Smooth muscle cell (in vitro differentiated cells): ENCODE measurements at regions not wholly inside any gene's neighbourhood (a gene's known extent, or its start where the extent isn't known, plus 50 kb on each side); places are given as distances from the start of the nearest gene placed in this dataset.

Source experiments
- DNase-seq: peaks from one replicate; lab custom pipeline; 2025; ENCODE audit not compliant: unreplicated experiment; lab: John Stamatoyannopoulos, UW
- H2AFZ ChIP-seq: fragments of 200-600 bp; sonication (generic); 2 replicates; pipeline ENCODE4 v1.6.0; 2016; ENCODE audit warnings: antibody characterized with exemption, low read depth, mild to moderate bottlenecking
- H3F3A ChIP-seq: fragments of 200-600 bp; sonication (generic); 2 replicates; pipeline ENCODE4 v1.6.0; 2017; ENCODE audit warnings: antibody characterized with exemption, low read depth
- H3K27ac ChIP-seq: fragments of 200-600 bp; sonication (generic); 2 replicates; pipeline ENCODE4 v1.5.1; 2016; ENCODE audit warnings: low read depth, mild to moderate bottlenecking
- H3K27me3 ChIP-seq: fragments of 200-600 bp; sonication (generic); 2 replicates; pipeline ENCODE4 v1.6.1; 2016; ENCODE audit warnings: low read depth, mild to moderate bottlenecking
- H3K36me3 ChIP-seq: fragments of 200-600 bp; sonication (generic); 2 replicates; pipeline ENCODE4 v1.5.1; 2016; ENCODE audit warnings: low read depth
- H3K4me1 ChIP-seq: fragments of 200-600 bp; sonication (generic); 2 replicates; pipeline ENCODE4 v1.5.1; 2016; ENCODE audit warnings: low read depth
- H3K4me2 ChIP-seq: fragments of 200-600 bp; sonication (generic); 2 replicates; pipeline ENCODE4 v1.6.0; 2016; ENCODE audit warnings: mild to moderate bottlenecking
- H3K4me3 ChIP-seq: fragments of 200-600 bp; sonication (generic); 2 replicates; pipeline ENCODE4 v1.5.1; 2016; ENCODE audit warnings: mild to moderate bottlenecking
- H3K79me2 ChIP-seq: fragments of 200-600 bp; sonication (generic); 2 replicates; pipeline ENCODE4 v1.6.0; 2016; ENCODE audit warnings: low read depth, mild to moderate bottlenecking
- H3K9ac ChIP-seq: fragments of 200-600 bp; sonication (generic); 2 replicates; pipeline ENCODE4 v1.6.0; 2016; ENCODE audit warnings: low read depth
- H3K9me3 ChIP-seq: fragments of 200-600 bp; sonication (generic); replicated peaks from 2 replicates; pipeline ENCODE4 v1.5.1; 2016; ENCODE audit warnings: low read depth
- H4K20me1 ChIP-seq: fragments of 200-600 bp; sonication (generic); 2 replicates; pipeline ENCODE4 v1.6.0; 2016; ENCODE audit warnings: low read depth
- WGBS: methylation state at CpG from one replicate; pipeline ENCODE4 v1.1.7; 2016; ENCODE audit warnings: low lambda C conversion rate; 5-methylcytosine and 5-hydroxymethylcytosine counted together
- TF ChIP-seq, protein P1 (sequence below): fragments of 200-600 bp; sonication (generic); IDR thresholded peaks from 2 replicates; pipeline ENCODE4 v1.5.1; 2017; ENCODE audit warnings: borderline replicate concordance, mild to moderate bottlenecking, antibody characterized with exemption; ENCODE audit not compliant: insufficient read depth, poor library complexity, severe bottlenecking

DNA sequence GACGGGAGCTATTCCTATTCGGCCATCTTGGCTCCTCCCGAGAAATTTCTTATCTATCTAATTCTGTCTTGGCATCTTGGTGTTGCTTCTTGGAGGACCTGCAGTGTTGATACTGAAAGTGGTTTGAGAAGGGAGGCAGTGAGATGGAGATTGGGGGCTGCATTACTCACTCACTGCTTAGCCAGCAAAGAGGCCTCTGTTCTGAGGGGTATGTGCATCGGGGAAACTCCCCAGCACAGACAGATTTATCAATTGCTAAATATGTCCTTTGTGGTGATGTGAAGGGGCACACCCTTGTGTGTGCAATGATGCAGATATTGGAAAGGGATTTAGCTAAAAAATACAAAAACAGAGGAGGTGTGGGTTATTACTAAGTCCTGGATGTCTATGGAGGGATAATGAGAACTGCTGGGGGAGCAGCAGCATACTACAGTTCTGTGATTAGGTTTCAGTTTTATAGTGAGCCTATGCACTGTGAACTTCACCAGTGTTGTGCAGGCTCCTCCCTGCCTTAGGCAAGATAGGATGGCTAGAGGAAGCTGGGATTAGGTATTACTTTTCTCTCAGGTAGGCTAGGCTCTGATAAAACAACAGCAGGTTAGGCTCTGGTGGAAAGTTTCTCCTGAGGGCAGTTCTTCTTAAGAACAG is 279.0 kb downstream of the HS3ST1 start:
- no peak overlapping the region for H3K4me3 ChIP-seq
- H3K9ac ChIP-seq, result no peak overlapping the region
- no peak for DNase-seq
- no peak overlapping the region for H3K27ac ChIP-seq
- H3K4me1 ChIP-seq, result no peaks in the 10 kb centered on the region
- no peaks in the 10 kb centered on the region for H4K20me1 ChIP-seq
- 90% methylated on average over 4 of the region's 4 CpGs for WGBS
- H3K9me3 ChIP-seq, result no peaks in the 10 kb centered on the region
- H3K79me2 ChIP-seq, result no peaks in the 10 kb centered on the region
- TF ChIP-seq, protein P1, sequence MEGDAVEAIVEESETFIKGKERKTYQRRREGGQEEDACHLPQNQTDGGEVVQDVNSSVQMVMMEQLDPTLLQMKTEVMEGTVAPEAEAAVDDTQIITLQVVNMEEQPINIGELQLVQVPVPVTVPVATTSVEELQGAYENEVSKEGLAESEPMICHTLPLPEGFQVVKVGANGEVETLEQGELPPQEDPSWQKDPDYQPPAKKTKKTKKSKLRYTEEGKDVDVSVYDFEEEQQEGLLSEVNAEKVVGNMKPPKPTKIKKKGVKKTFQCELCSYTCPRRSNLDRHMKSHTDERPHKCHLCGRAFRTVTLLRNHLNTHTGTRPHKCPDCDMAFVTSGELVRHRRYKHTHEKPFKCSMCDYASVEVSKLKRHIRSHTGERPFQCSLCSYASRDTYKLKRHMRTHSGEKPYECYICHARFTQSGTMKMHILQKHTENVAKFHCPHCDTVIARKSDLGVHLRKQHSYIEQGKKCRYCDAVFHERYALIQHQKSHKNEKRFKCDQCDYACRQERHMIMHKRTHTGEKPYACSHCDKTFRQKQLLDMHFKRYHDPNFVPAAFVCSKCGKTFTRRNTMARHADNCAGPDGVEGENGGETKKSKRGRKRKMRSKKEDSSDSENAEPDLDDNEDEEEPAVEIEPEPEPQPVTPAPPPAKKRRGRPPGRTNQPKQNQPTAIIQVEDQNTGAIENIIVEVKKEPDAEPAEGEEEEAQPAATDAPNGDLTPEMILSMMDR, result no peak
- no peak overlapping the region for H3K4me2 ChIP-seq
- no peak overlapping the region for H2AFZ ChIP-seq
- no peaks in the 10 kb centered on the region for H3F3A ChIP-seq
- H3K36me3 ChIP-seq, result no peaks in the 10 kb centered on the region
- H3K27me3 ChIP-seq, result no peaks in the 10 kb centered on the region

DNA sequence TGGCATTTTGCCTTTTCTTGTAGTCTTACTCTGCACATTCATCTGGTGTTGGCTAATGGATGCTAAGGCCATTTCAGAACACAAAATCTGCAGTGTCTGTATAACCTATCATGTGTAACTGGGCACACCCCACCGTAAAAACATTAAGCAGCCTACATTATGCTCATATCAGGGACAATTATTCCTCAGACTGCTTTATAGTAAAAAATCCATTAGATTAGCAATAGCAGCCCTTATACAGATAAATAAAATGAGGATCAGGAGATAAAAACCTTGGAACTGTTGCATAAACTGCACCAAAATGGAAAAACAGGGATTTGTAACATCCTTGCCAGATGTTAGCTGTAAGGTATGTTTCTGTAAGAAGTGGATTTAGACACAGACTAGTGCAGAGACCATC is 288.8 kb downstream of the HS3ST1 start:
- H3K27ac ChIP-seq, result no peak overlapping the region
- H3K9me3 ChIP-seq, result no peaks in the 10 kb centered on the region
- H3K4me2 ChIP-seq, result no peak overlapping the region
- DNase-seq, result no peak
- no peak overlapping the region for H3K9ac ChIP-seq
- H3K27me3 ChIP-seq, result no peaks in the 10 kb centered on the region
- no peak overlapping the region for H3K4me3 ChIP-seq
- 96% methylated on average over 1 of the region's 1 CpG for WGBS
- TF ChIP-seq, protein P1, result no peak
- H4K20me1 ChIP-seq, result no peaks in the 10 kb centered on the region
- no peaks in the 10 kb centered on the region for H3K79me2 ChIP-seq
- no peaks in the 10 kb centered on the region for H3K4me1 ChIP-seq
- no peak overlapping the region for H2AFZ ChIP-seq
- no peaks in the 10 kb centered on the region for H3F3A ChIP-seq
- H3K36me3 ChIP-seq, result no peaks in the 10 kb centered on the region

DNA sequence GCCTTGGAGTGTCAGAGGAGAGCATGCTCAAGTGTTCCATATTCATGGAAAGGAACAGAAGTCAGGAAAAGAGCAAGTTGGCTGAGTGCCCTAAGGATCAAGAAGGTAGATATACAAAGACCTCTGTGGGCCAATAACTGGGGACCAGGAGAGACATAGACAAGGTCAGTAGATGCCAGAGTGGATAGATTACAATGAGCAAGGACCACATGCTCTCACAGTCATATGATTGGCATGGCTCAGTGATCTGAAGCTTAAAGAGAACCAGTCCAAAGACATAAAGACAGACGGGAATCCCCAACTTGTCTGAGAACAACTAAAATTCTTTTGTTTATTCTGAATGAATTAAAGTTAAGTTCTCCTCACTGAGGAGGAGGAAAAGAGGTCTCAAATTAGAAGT is 289.7 kb downstream of the HS3ST1 start:
- no peak overlapping the region for H3K27ac ChIP-seq
- H3K4me1 ChIP-seq, result no peaks in the 10 kb centered on the region
- no peak for DNase-seq
- WGBS, result 93% methylated on average over 1 of the region's 1 CpG
- H3K9ac ChIP-seq, result no peak overlapping the region
- TF ChIP-seq, protein P1, result no peak
- no peaks in the 10 kb centered on the region for H3K79me2 ChIP-seq
- H2AFZ ChIP-seq, result no peak overlapping the region
- H3K4me3 ChIP-seq, result no peak overlapping the region
- no peaks in the 10 kb centered on the region for H3K36me3 ChIP-seq
- H3K9me3 ChIP-seq, result no peaks in the 10 kb centered on the region
- H3K4me2 ChIP-seq, result no peak overlapping the region
- H3K27me3 ChIP-seq, result no peaks in the 10 kb centered on the region
- no peaks in the 10 kb centered on the region for H4K20me1 ChIP-seq
- H3F3A ChIP-seq, result no peaks in the 10 kb centered on the region

DNA sequence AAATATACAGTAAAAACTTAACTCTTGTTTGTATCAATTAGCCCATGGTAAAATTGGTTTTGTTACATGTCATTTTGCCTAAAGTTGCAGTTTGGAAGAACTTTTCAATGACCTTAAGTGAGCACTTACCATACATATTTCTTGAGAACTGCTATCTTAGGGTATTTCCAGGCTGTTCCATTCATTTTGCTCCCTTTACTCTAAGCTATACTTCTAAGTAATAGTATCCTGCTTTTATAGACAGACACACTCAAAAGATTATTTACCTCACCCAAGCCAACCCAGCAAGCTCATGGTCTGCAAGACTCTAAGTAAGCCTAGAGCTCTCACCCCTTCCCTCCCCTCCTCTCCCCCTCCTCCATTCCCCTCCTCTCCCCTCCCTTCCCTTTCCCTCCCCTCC is 294.0 kb downstream of the HS3ST1 start:
- Histone ChIP-seq H3K27me3 (no peaks in the 10 kb centered on the region), H3K27ac (no peak overlapping the region), H3K9ac (no peak overlapping the region), H2AFZ (no peak overlapping the region), H3F3A (peaks cover 13% of the 10 kb centered on the region), H3K4me1 (no peaks in the 10 kb centered on the region), H3K4me2 (no peak overlapping the region), H3K79me2 (no peaks in the 10 kb centered on the region), H3K4me3 (no peak overlapping the region), H4K20me1 (no peaks in the 10 kb centered on the region), H3K9me3 (no peaks in the 10 kb centered on the region), H3K36me3 (no peaks in the 10 kb centered on the region)
- TF ChIP-seq, protein P1, result no peak
- no peak for DNase-seq
